22Rv1 (cell line): ENCODE measurements at regions not wholly inside any gene's neighbourhood (a gene's known extent, or its start where the extent isn't known, plus 50 kb on each side); places are given as distances from the start of the nearest gene placed in this dataset.

ENCODE experiments used
- CTCF ChIP-seq: fragments of 450-650 bp; IDR thresholded peaks from 2 replicates; pipeline ENCODE4 v1.5.1; 2017; ENCODE audit warnings: mild to moderate bottlenecking
- ZFX ChIP-seq: fragments of 450-650 bp; IDR thresholded peaks from 2 replicates; pipeline ENCODE4 v1.6.1; 2017; ENCODE audit warnings: antibody characterized with exemption, borderline replicate concordance

- no peak for TF ChIP-seq CTCF
- TF ChIP-seq ZFX: no peak
Observed at GRCh38 chr12:131551675-131552491, 159.0 kb upstream of the SFSWAP start.
